IMR-90 (cell line): ENCODE measurements at regions not wholly inside any gene's neighbourhood (a gene's known extent, or its start where the extent isn't known, plus 50 kb on each side); places are given as distances from the start of the nearest gene placed in this dataset.

ENCODE experiments used
- ATAC-seq: fragments of 200-7000 bp; cut with Tn5 transposase; 2 replicates; pipeline ENCODE4 v1.9.1; 2020; ENCODE audit warnings: low read depth, mild to moderate bottlenecking, moderate library complexity
- BruUV-seq: library from RNA; stranded (reverse); fragments of 400-500 nt; replicated peaks from 2 replicates; lab custom pipeline; 2021; lab: Mats Ljungman, UMichigan
- CTCF ChIA-PET: fragments of 300-600 bp; formaldehyde crosslinking; extraction: SDS; loops from one replicate; lab custom pipeline; 2021; ENCODE audit warnings: antibody characterized with exemption; lab: Yijun Ruan, JAX
- POLR2A ChIA-PET: fragments of 300-600 bp; sonication (Branson Sonifier 250); formaldehyde crosslinking; loops from one replicate; lab custom pipeline; 2022; ENCODE audit warnings: antibody characterized with exemption; ENCODE audit not compliant: unreplicated experiment; lab: Charles Lee
- DNase-seq: peaks from one replicate; pipeline ENCODE4 v3.0.0; 2013
- H2AFZ ChIP-seq: replicated peaks from 2 replicates; pipeline ENCODE3; 2013; ENCODE audit warnings: low read length, mild to moderate bottlenecking; ENCODE audit not compliant: poor library complexity
- H2AK5ac ChIP-seq: 2 replicates; pipeline ENCODE4 v1.6.1; 2013; ENCODE audit warnings: low read depth, low read length, inconsistent platforms
- H2AK9ac ChIP-seq: replicated peaks from 2 replicates; pipeline ENCODE3; 2013; ENCODE audit warnings: mild to moderate bottlenecking, low read depth, low read length, moderate library complexity; ENCODE audit not compliant: poor library complexity
- H2BK120ac ChIP-seq: 2 replicates; pipeline ENCODE4 v1.6.1; 2013; ENCODE audit warnings: low read depth, low read length, inconsistent platforms
- H2BK15ac ChIP-seq: 3 replicates; pipeline ENCODE4 v1.6.1; 2013; ENCODE audit warnings: low read depth, low read length, inconsistent platforms
- H2BK20ac ChIP-seq: 2 replicates; pipeline ENCODE4 v1.6.1; 2013; ENCODE audit warnings: low read depth, mild to moderate bottlenecking, inconsistent platforms, low read length, moderate library complexity
- H2BK5ac ChIP-seq: 2 replicates; pipeline ENCODE4 v1.6.1; 2013; ENCODE audit warnings: mild to moderate bottlenecking, low read depth, low read length, inconsistent platforms; ENCODE audit not compliant: poor library complexity, severe bottlenecking
- H3K14ac ChIP-seq: replicated peaks from 2 replicates; pipeline ENCODE4 v1.6.1; 2013; ENCODE audit warnings: low read depth, low read length, inconsistent platforms
- H3K18ac ChIP-seq: 2 replicates; pipeline ENCODE4 v1.6.1; 2013; ENCODE audit warnings: low read depth, low read length, control low read depth
- H3K23ac ChIP-seq: 2 replicates; pipeline ENCODE4 v1.6.1; 2013; ENCODE audit warnings: low read depth, low read length, inconsistent platforms
- H3K27ac ChIP-seq: 2 replicates; pipeline ENCODE4 v1.5.1; 2013; ENCODE audit warnings: mild to moderate bottlenecking, control low read depth, low read length; ENCODE audit not compliant: insufficient read depth
- H3K27me3 ChIP-seq: 2 replicates; pipeline ENCODE4 v1.6.1; 2013; ENCODE audit warnings: low read length; ENCODE audit not compliant: control insufficient read depth, insufficient read depth
- H3K36me3 ChIP-seq: 2 replicates; pipeline ENCODE4 v1.6.1; 2013; ENCODE audit warnings: low read length, mixed read lengths; ENCODE audit not compliant: control insufficient read depth, insufficient read depth
- H3K4ac ChIP-seq: 2 replicates; pipeline ENCODE4 v1.6.1; 2013; ENCODE audit warnings: low read depth, low read length, inconsistent platforms
- H3K4me1 ChIP-seq: 2 replicates; pipeline ENCODE4 v1.6.1; 2013; ENCODE audit warnings: low read length, mixed read lengths; ENCODE audit not compliant: control insufficient read depth, insufficient read depth
- H3K4me2 ChIP-seq: 2 replicates; pipeline ENCODE4 v1.6.1; 2013; ENCODE audit warnings: low read depth, mild to moderate bottlenecking, control low read depth, low read length, moderate library complexity
- H3K4me3 ChIP-seq: 2 replicates; pipeline ENCODE4 v1.5.1; 2013; ENCODE audit warnings: low read depth, mild to moderate bottlenecking, control low read depth, low read length, moderate library complexity; ENCODE audit not compliant: insufficient read depth
- H3K56ac ChIP-seq: 2 replicates; pipeline ENCODE4 v1.6.1; 2013; ENCODE audit warnings: low read length, inconsistent platforms; ENCODE audit not compliant: insufficient read depth; ENCODE audit errors: extremely low read depth
- H3K79me1 ChIP-seq, 2 experiments: 2 replicates each; pipeline ENCODE4 v1.6.1; 2013; ENCODE audit warnings: low read length in 2 of 2, inconsistent platforms in 1 of 2, low read depth in 1 of 2
- H3K9ac ChIP-seq: 2 replicates; pipeline ENCODE4 v1.6.1; 2013; ENCODE audit warnings: low read depth, low read length, control low read depth
- H3K9me1 ChIP-seq: 2 replicates; pipeline ENCODE4 v1.6.1; 2013; ENCODE audit warnings: low read length, inconsistent platforms; ENCODE audit not compliant: insufficient read depth
- H3K9me3 ChIP-seq: 2 replicates; pipeline ENCODE4 v1.6.1; 2013; ENCODE audit warnings: low read length; ENCODE audit not compliant: control insufficient read depth, insufficient read depth
- H4K20me1 ChIP-seq: 2 replicates; pipeline ENCODE4 v1.6.1; 2013; ENCODE audit warnings: low read length, inconsistent platforms; ENCODE audit not compliant: insufficient read depth
- H4K5ac ChIP-seq: 2 replicates; pipeline ENCODE4 v1.6.1; 2013; ENCODE audit warnings: mild to moderate bottlenecking, low read depth, low read length, control low read depth
- H4K8ac ChIP-seq, 2 experiments: 2 replicates each; pipeline ENCODE4 v1.6.1; 2013; ENCODE audit warnings: low read depth in 2 of 2, low read length in 2 of 2, control low read depth in 1 of 2, inconsistent platforms in 1 of 2
- H4K91ac ChIP-seq: 2 replicates; pipeline ENCODE4 v1.6.1; 2013; ENCODE audit warnings: low read depth, low read length, inconsistent platforms; ENCODE audit not compliant: insufficient read depth
- CEBPB ChIP-seq: IDR thresholded peaks from 2 replicates; pipeline ENCODE4 v1.6.1; 2012; ENCODE audit warnings: low read depth, low read length, improper control_type of control experiment
- MAFK ChIP-seq: IDR thresholded peaks from 2 replicates; pipeline ENCODE4 v1.6.1; 2012; ENCODE audit warnings: low read depth, low read length, improper control_type of control experiment
- POLR2A ChIP-seq: IDR thresholded peaks from 2 replicates; pipeline ENCODE4 v1.6.1; 2012; ENCODE audit warnings: mild to moderate bottlenecking, low read depth, low read length
- RAD21 ChIP-seq: IDR thresholded peaks from 2 replicates; pipeline ENCODE4 v1.6.1; 2012; ENCODE audit warnings: low read length, improper control_type of control experiment
- WGBS, 2 experiments: methylation state at CpG; one replicate each; pipeline versions ENCODE4 v1.1.5 to v1.1.7; 2013; ENCODE audit warnings: missing lambda C conversion rate in 2 of 2; ENCODE audit not compliant: insufficient read length in 1 of 2; ENCODE audit errors: extremely low coverage in 2 of 2; 5-methylcytosine and 5-hydroxymethylcytosine counted together
- dilution Hi-C: fragments of 300-500 bp; cut with HindIII; formaldehyde crosslinking; loops from one replicate; pipeline ENCODE4 v1.14.3; 2018; ENCODE audit warnings: low sequenced_read_pairs; ENCODE audit not compliant: unreplicated experiment
- in situ Hi-C: fragments of 300-500 bp; cut with MboI; formaldehyde crosslinking; loops from 3 replicates; pipeline ENCODE4 v1.14.3; 2019; ENCODE audit warnings: low sequenced_read_pairs, inconsistent platforms, mixed read lengths
- intact Hi-C: fragments of 100-400 bp; cut with micrococcal nuclease; formaldehyde crosslinking; loops from 2 replicates; pipeline ENCODE4 v1.10.0; 2022
- TF ChIP-seq, protein P1 (sequence below): fragments of 150-350 bp; IDR thresholded peaks from 2 replicates; pipeline ENCODE4 v1.6.1; 2016; ENCODE audit warnings: low read depth, mild to moderate bottlenecking, low read length, moderate library complexity, borderline replicate concordance
- TF ChIP-seq, protein P2 (sequence below): fragments of 150-350 bp; IDR thresholded peaks from 2 replicates; pipeline ENCODE4 v1.6.1; 2017; ENCODE audit warnings: mild to moderate bottlenecking, antibody characterized with exemption, low read length, low read depth

DNA sequence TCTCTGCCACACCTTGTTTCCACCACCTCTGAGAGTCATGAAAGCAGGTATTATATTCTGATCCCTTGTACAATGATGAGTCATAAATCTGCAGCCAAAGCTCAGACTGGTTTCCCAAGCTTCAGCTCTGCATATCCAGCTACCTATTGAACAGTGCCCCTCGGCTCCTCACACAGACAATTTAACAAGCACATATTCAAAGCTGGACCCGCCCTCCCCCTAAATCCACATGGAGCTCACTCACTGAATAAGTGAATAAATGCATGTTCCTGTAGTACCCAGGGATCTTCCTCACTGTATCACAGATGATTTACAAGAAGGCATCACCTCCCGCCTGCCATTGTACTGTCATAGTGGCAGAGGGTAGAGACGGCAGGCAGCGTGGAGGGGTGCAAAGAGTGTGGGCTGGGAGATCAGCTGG, 516.4 kb downstream of the GRIN2A start:
- dilution Hi-C loops (no loop called here), in situ Hi-C loops (no loop called here), intact Hi-C loops (no loop called here)
- no peak overlapping the region for H2AK5ac ChIP-seq
- no peak overlapping the region for H3K4me3 ChIP-seq
- H3K27ac ChIP-seq = no peak overlapping the region
- TF ChIP-seq RAD21 (no peak), MAFK (no peak), POLR2A (no peak), CEBPB (no peak)
- TF ChIP-seq, protein P1, sequence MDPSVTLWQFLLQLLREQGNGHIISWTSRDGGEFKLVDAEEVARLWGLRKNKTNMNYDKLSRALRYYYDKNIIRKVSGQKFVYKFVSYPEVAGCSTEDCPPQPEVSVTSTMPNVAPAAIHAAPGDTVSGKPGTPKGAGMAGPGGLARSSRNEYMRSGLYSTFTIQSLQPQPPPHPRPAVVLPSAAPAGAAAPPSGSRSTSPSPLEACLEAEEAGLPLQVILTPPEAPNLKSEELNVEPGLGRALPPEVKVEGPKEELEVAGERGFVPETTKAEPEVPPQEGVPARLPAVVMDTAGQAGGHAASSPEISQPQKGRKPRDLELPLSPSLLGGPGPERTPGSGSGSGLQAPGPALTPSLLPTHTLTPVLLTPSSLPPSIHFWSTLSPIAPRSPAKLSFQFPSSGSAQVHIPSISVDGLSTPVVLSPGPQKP = no peak
- TF ChIP-seq, protein P2, sequence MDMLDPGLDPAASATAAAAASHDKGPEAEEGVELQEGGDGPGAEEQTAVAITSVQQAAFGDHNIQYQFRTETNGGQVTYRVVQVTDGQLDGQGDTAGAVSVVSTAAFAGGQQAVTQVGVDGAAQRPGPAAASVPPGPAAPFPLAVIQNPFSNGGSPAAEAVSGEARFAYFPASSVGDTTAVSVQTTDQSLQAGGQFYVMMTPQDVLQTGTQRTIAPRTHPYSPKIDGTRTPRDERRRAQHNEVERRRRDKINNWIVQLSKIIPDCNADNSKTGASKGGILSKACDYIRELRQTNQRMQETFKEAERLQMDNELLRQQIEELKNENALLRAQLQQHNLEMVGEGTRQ = no peak
- H3K9me1 ChIP-seq = no peaks in the 10 kb centered on the region
- no TSS peak for BruUV-seq
- H3K18ac ChIP-seq = no peak overlapping the region
- H2BK120ac ChIP-seq = no peak overlapping the region
- no CpG with 5 or more reads among the region's 5 CpGs for WGBS, 2 experiments
- no peak overlapping the region for H3K4me2 ChIP-seq
- ChIA-PET CTCF (no interaction called here), POLR2A (no interaction called here)
- H4K8ac ChIP-seq = no peak overlapping the region
- H4K91ac ChIP-seq = no peak overlapping the region
- no peak overlapping the region for H3K9ac ChIP-seq
- H2AK9ac ChIP-seq = no peak overlapping the region
- no peaks in the 10 kb centered on the region for H3K36me3 ChIP-seq
- H3K4ac ChIP-seq = no peak overlapping the region
- H4K5ac ChIP-seq = no peak overlapping the region
- H3K56ac ChIP-seq = no peak overlapping the region
- no peak overlapping the region for H3K14ac ChIP-seq
- no peak overlapping the region for H2AFZ ChIP-seq
- H2BK20ac ChIP-seq = no peak overlapping the region
- no peaks in the 10 kb centered on the region for H3K4me1 ChIP-seq
- H4K20me1 ChIP-seq = no peaks in the 10 kb centered on the region
- H3K27me3 ChIP-seq = no peaks in the 10 kb centered on the region
- H3K23ac ChIP-seq = no peak overlapping the region
- ATAC-seq (no peak), DNase-seq (no peak)
- no peaks in the 10 kb centered on the region for H3K79me1 ChIP-seq
- no peak overlapping the region for H2BK15ac ChIP-seq
- no peak overlapping the region for H2BK5ac ChIP-seq
- H3K9me3 ChIP-seq = peaks cover 16% of the 10 kb centered on the region
